ENCODE measurements at regions not wholly inside any gene's neighbourhood (a gene's known extent, or its start where the extent isn't known, plus 50 kb on each side); places are given as distances from the start of the nearest gene placed in this dataset.

DNA sequence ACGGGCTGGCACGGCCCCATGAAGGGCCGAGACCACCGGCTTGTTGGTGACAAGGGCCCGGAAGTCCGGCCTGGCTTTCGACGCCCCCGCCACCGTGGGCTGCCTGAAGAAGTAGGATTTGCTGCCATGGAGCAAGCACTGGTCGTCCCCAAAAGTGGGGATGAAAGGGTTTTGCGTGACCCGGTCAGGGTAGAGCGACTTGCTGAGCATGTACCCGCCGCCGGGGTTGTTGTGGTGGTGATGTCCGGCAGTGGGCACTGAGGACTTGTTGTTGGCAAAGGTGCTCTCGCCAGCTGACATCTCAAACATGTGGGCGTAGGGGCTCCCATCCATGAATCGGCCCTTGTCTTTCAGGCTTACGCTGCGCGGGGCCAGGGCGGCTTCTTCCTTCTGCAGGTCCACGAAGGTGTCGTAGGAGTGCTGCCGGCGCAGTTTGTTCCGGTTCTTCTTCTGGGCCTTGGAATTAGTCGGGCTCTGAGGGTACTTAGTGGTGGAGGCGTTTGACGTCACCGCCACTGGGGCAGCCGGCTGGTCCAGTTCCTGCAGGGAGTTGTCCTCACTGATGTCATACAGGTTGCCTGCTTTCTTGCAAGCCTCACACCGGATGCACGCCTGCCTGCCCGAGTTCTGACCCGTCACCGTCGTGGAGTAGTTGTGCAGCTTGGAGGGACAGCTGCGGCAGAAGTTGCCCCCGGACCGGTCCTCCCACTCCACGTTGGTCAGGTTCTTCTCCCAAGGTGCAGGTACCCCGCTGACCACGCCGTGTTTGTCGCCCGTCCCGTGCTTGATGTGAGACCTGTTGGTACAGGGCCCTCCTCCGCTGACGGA is 366.6 kb downstream of the EMP1 start:
- TF ChIP-seq CTCF (conservative IDR thresholded peaks at IDR 0.05; ENCODE audit: low read length) (no peak), EZH2phosphoT487 (IDR thresholded peaks at IDR 0.05; ENCODE audit: borderline replicate concordance, low read depth, low read length) (no peak)
